Parathyroid adenoma (tissue), 2 donors: ENCODE measurements at regions not wholly inside any gene's neighbourhood (a gene's known extent, or its start where the extent isn't known, plus 50 kb on each side); places are given as distances from the start of the nearest gene placed in this dataset.

ENCODE experiments used
- H2AFZ ChIP-seq: fragments of 300-600 bp; sonication (generic); one replicate; pipeline ENCODE4 v1.7.0; 2017; ENCODE audit warnings: antibody characterized with exemption, mild to moderate bottlenecking
- H3K27ac ChIP-seq: fragments of 300-600 bp; sonication (generic); one replicate; pipeline ENCODE4 v1.7.0; 2017
- H3K27me3 ChIP-seq: fragments of 300-600 bp; sonication (generic); one replicate; pipeline ENCODE4 v1.7.0; 2017; ENCODE audit warnings: low read length; ENCODE audit not compliant: control insufficient read depth, insufficient read depth
- H3K36me3 ChIP-seq: fragments of 300-600 bp; sonication (generic); one replicate; pipeline ENCODE4 v1.7.0; 2017; ENCODE audit warnings: low read length; ENCODE audit not compliant: control insufficient read depth, insufficient read depth
- H3K4me1 ChIP-seq: fragments of 300-600 bp; sonication (generic); one replicate; pipeline ENCODE4 v1.7.0; 2017; ENCODE audit warnings: control low read depth
- H3K4me2 ChIP-seq: fragments of 300-600 bp; sonication (generic); one replicate; pipeline ENCODE4 v1.7.0; 2017; ENCODE audit warnings: low read length
- H3K4me3 ChIP-seq: fragments of 300-600 bp; sonication (generic); one replicate; pipeline ENCODE4 v1.7.0; 2017; ENCODE audit warnings: low read depth, low read length
- H3K79me2 ChIP-seq: fragments of 300-600 bp; sonication (generic); one replicate; pipeline ENCODE4 v1.7.0; 2017; ENCODE audit warnings: control low read depth
- H3K9ac ChIP-seq: fragments of 300-600 bp; sonication (generic); one replicate; pipeline ENCODE4 v1.7.0; 2017; ENCODE audit warnings: mild to moderate bottlenecking
- H3K9me3 ChIP-seq: fragments of 300-600 bp; sonication (generic); one replicate; pipeline ENCODE4 v1.7.0; 2017; ENCODE audit warnings: low read length; ENCODE audit not compliant: control insufficient read depth
- TF ChIP-seq, protein P1 (sequence below): fragments of 300-600 bp; sonication (generic); IDR thresholded peaks from one replicate; pipeline ENCODE4 v1.7.0; 2017; ENCODE audit warnings: antibody characterized with exemption, mild to moderate bottlenecking
- donor health status: primary hyperparathyroidism.

DNA sequence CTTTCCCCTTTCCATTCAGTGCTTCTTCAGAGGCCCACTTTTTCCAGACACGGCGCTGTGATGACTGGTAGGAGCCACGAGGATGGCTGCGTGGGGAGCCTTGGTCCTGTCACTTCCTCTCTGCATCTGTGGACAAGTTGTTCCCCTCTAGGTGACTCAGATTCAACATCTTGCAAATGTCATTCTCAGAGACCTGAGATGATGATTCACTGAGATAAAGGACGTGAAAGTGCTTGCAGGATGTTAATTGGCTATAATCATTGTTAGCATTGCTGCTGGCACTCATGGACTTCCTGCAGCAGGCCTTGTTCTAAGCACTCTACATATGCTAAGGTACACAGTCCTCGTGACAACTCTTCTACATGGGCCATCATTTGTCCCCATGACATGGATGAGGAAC is 489.8 kb upstream of the ZMIZ1 start:
- no peak overlapping the region for H2AFZ ChIP-seq
- H3K36me3 ChIP-seq, result no peaks in the 10 kb centered on the region
- no peak overlapping the region for H3K27ac ChIP-seq

DNA sequence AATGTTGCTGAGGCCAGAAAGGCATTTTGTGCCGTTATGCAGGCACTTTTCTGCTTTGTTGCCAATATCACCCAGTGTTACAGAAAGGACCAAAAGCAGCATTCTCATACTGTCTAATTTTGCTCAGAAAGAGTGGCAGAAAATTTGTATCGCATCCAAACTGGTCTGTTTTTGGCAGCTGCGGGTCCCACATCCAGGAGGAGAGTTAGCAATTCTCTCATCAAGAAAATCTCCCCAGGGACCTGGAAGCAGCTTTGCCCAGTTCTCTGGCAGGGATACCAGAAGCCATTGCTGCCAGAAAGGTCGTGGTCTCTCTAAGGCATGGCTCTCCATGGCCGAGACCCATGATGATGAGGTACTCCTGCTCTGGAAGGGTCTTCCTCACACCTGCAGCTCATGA is 489.2 kb upstream of the ZMIZ1 start:
- Histone ChIP-seq H2AFZ (no peak overlapping the region), H3K36me3 (no peaks in the 10 kb centered on the region), H3K79me2 (no peaks in the 10 kb centered on the region), H3K27ac (no peak overlapping the region), H3K4me2 (no peak overlapping the region), H3K27me3 (no peaks in the 10 kb centered on the region), H3K4me3 (no peak overlapping the region), H3K9me3 (no peaks in the 10 kb centered on the region), H3K9ac (no peak overlapping the region), H3K4me1 (no peaks in the 10 kb centered on the region)
- TF ChIP-seq, protein P1, sequence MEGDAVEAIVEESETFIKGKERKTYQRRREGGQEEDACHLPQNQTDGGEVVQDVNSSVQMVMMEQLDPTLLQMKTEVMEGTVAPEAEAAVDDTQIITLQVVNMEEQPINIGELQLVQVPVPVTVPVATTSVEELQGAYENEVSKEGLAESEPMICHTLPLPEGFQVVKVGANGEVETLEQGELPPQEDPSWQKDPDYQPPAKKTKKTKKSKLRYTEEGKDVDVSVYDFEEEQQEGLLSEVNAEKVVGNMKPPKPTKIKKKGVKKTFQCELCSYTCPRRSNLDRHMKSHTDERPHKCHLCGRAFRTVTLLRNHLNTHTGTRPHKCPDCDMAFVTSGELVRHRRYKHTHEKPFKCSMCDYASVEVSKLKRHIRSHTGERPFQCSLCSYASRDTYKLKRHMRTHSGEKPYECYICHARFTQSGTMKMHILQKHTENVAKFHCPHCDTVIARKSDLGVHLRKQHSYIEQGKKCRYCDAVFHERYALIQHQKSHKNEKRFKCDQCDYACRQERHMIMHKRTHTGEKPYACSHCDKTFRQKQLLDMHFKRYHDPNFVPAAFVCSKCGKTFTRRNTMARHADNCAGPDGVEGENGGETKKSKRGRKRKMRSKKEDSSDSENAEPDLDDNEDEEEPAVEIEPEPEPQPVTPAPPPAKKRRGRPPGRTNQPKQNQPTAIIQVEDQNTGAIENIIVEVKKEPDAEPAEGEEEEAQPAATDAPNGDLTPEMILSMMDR, result no peak

More for the DNA sequence above, 489.8 kb upstream of the ZMIZ1 start:
- H3K4me3 ChIP-seq, result no peak overlapping the region
- H3K9ac ChIP-seq, result no peak overlapping the region
- TF ChIP-seq, protein P1, result no peak
- H3K79me2 ChIP-seq, result no peaks in the 10 kb centered on the region
- H3K4me2 ChIP-seq, result no peak overlapping the region
- no peaks in the 10 kb centered on the region for H3K27me3 ChIP-seq
- H3K9me3 ChIP-seq, result no peaks in the 10 kb centered on the region
- H3K4me1 ChIP-seq, result no peaks in the 10 kb centered on the region

DNA sequence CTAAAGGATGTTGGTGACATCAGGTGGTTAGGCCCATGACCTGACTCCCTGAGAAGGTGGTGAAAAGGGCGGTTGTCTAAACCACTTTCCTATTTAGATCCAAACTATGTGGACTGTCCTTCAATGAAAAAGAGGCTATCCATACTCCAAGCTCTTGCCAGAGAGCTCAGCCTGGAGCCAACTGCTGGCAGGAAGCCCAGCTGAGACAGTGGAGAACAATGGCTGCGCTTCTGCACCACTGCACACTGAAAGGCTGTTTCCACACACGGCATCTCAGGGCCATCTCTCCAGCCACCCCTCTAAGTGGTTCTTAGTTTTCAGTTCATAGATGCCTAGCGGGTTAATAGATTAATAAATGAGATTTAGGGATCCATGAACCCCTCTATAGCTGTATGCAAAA is 488.8 kb upstream of the ZMIZ1 start:
- H3K9ac ChIP-seq, result no peak overlapping the region
- H3K27me3 ChIP-seq, result no peaks in the 10 kb centered on the region
- no peak overlapping the region for H3K4me3 ChIP-seq
- no peaks in the 10 kb centered on the region for H3K4me1 ChIP-seq
- H3K79me2 ChIP-seq, result no peaks in the 10 kb centered on the region
- H3K9me3 ChIP-seq, result no peaks in the 10 kb centered on the region
- no peak overlapping the region for H3K4me2 ChIP-seq
- H3K27ac ChIP-seq, result no peak overlapping the region
- TF ChIP-seq, protein P1, result no peak
- no peak overlapping the region for H2AFZ ChIP-seq
- H3K36me3 ChIP-seq, result no peaks in the 10 kb centered on the region

DNA sequence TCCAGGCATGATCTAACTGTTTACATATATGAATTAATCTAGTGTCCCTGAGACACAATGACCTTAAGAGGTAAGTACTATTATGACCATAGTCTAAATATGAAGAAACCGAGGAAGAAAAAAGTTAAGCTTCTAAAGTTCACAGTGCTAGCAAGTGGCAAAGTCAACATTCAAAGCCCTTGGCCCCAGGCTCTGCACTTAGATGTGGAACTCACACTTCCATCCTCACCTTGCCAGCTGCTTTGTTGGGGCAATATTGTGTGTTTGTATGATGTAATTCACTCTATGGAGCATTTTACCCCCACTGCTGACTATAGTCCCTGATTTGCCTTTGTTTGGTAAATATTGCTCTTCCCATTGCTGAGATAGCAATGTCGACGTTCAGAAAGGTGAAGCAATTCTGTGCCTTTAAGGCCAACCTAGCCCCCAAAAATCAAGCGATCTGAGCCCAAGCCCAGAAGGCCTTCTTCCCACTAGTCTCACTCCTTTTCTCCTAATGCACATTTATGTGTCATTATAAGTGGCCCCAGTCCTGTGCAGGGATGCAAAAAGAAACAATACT is 487.6 kb upstream of the ZMIZ1 start:
- TF ChIP-seq, protein P1, result no peak
- Histone ChIP-seq H3K9ac (no peak overlapping the region), H3K79me2 (no peaks in the 10 kb centered on the region), H3K27me3 (no peaks in the 10 kb centered on the region), H3K4me2 (no peak overlapping the region), H3K4me1 (no peaks in the 10 kb centered on the region), H3K36me3 (no peaks in the 10 kb centered on the region), H3K4me3 (no peak overlapping the region), H3K9me3 (no peaks in the 10 kb centered on the region), H3K27ac (no peak overlapping the region), H2AFZ (no peak overlapping the region)

DNA sequence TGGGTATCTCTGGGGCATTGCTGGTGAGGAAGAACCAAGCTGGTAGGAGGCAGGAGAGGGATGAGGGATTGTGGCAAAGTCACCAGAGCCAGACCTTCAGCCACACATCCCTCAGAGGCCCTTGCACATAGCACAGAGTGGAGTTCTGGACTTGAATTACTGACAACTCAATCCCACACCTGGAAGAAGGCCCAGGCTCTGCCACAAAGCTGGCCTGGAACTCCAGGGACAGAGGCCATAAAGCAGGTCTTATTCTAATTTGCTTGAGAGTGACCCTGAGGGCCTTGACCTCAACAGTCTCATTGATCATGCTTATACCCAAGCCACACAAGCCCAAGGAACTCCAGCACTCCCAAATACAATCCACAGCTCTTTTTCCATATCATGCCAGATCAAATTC is 486.2 kb upstream of the ZMIZ1 start:
- H3K36me3 ChIP-seq, result no peaks in the 10 kb centered on the region
- H3K4me2 ChIP-seq, result no peak overlapping the region
- TF ChIP-seq, protein P1, result no peak
- no peaks in the 10 kb centered on the region for H3K4me1 ChIP-seq
- no peaks in the 10 kb centered on the region for H3K27me3 ChIP-seq
- no peak overlapping the region for H3K27ac ChIP-seq
- H3K4me3 ChIP-seq, result no peak overlapping the region
- no peak overlapping the region for H2AFZ ChIP-seq
- no peaks in the 10 kb centered on the region for H3K79me2 ChIP-seq
- H3K9me3 ChIP-seq, result no peaks in the 10 kb centered on the region
- no peak overlapping the region for H3K9ac ChIP-seq
